Keratinocyte (primary cell): ENCODE measurements at regions not wholly inside any gene's neighbourhood (a gene's known extent, or its start where the extent isn't known, plus 50 kb on each side); places are given as distances from the start of the nearest gene placed in this dataset.

Experiments
- CTCF ChIP-seq, 3 experiments: IDR thresholded peaks in 1 of 3; conservative IDR thresholded peaks in 1 of 3; optimal IDR thresholded peaks in 1 of 3; 2 replicates in 2 of 3; 3 replicates in 1 of 3; pipeline versions ENCODE3 to v1.5.1; 2011; ENCODE audit warnings: low read length in 3 of 3, mild to moderate bottlenecking in 3 of 3, moderate library complexity in 2 of 3, control low read depth in 1 of 3, inconsistent platforms in 1 of 3; ENCODE audit not compliant: insufficient read depth in 2 of 3; ENCODE audit errors: extremely low read depth in 1 of 3
- EZH2 ChIP-seq: IDR thresholded peaks from one replicate; pipeline ENCODE4 v1.6.1; 2012; ENCODE audit warnings: inconsistent platforms, mild to moderate bottlenecking, low read length, moderate library complexity

GRCh38 chr4:93896516-93896915 is 68.0 kb downstream of the ATOH1 start:
- no peak for TF ChIP-seq CTCF (optimal IDR thresholded peaks at IDR 0.05 in 1 of 3, IDR thresholded peaks at IDR 0.05 in 1 of 3, conservative IDR thresholded peaks at IDR 0.05 in 1 of 3; ENCODE audit: extremely low read depth in 1 of 3, insufficient read depth in 2 of 3, low read length in 3 of 3)
- TF ChIP-seq EZH2 = no peak
